ENCODE measurements at regions not wholly inside any gene's neighbourhood (a gene's known extent, or its start where the extent isn't known, plus 50 kb on each side); places are given as distances from the start of the nearest gene placed in this dataset.

GRCh38 chr12:116504438-116504837, 54.7 kb upstream of the MAP1LC3B2 start:
- no peak for TF ChIP-seq POLR2A (IDR thresholded peaks at IDR 0.05)
- TF ChIP-seq, protein P1, sequence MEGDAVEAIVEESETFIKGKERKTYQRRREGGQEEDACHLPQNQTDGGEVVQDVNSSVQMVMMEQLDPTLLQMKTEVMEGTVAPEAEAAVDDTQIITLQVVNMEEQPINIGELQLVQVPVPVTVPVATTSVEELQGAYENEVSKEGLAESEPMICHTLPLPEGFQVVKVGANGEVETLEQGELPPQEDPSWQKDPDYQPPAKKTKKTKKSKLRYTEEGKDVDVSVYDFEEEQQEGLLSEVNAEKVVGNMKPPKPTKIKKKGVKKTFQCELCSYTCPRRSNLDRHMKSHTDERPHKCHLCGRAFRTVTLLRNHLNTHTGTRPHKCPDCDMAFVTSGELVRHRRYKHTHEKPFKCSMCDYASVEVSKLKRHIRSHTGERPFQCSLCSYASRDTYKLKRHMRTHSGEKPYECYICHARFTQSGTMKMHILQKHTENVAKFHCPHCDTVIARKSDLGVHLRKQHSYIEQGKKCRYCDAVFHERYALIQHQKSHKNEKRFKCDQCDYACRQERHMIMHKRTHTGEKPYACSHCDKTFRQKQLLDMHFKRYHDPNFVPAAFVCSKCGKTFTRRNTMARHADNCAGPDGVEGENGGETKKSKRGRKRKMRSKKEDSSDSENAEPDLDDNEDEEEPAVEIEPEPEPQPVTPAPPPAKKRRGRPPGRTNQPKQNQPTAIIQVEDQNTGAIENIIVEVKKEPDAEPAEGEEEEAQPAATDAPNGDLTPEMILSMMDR (IDR thresholded peaks at IDR 0.05): no peak

All from lower leg skin (tissue), 3 donors.